Tibial nerve (tissue), 4 donors: ENCODE measurements at regions not wholly inside any gene's neighbourhood (a gene's known extent, or its start where the extent isn't known, plus 50 kb on each side); places are given as distances from the start of the nearest gene placed in this dataset.

Experiments used
- EP300 ChIP-seq, 2 donors: sonication (generic); formaldehyde crosslinking; IDR thresholded peaks; one replicate each; pipeline ENCODE4 v1.6.1; 2017; ENCODE audit warnings: antibody characterized with exemption in 2 of 2, mild to moderate bottlenecking in 1 of 2
- POLR2A ChIP-seq, 2 donors: fragments of 450-650 bp; IDR thresholded peaks; one replicate each; pipeline ENCODE4 v1.6.1; 2017; ENCODE audit warnings: antibody characterized with exemption in 2 of 2, mild to moderate bottlenecking in 2 of 2, moderate library complexity in 2 of 2
- TF ChIP-seq, protein P1 (sequence below), 5 experiments: fragments of 200-600 bp in 3 of 5; fragments of 450-650 bp in 2 of 5; sonication (generic) in 3 of 5; IDR thresholded peaks; one replicate each; pipeline ENCODE4 v1.5.1; 2016 to 2019; ENCODE audit warnings: antibody characterized with exemption in 5 of 5, mild to moderate bottlenecking in 3 of 5, moderate library complexity in 2 of 5

DNA sequence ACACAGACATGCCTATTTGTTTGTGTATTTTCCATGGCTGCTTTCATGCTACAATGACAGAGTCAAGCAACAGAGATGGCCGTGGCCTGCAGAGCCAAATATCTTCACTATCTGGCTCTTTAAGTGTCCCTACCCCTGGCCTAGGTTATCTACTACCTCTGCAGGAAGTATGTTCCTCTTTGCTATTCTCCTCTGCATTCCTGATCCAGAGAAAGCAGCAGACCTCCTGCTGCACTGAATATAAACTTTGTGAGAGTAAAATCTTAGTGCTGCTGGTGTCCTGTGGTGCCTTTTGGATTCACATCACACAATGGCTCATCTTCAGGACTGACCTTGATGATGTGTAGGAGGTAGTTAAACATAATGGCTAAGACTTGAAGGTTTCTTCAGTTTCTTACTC lies 233.4 kb downstream of the IPO8 start:
- TF ChIP-seq, protein P1, sequence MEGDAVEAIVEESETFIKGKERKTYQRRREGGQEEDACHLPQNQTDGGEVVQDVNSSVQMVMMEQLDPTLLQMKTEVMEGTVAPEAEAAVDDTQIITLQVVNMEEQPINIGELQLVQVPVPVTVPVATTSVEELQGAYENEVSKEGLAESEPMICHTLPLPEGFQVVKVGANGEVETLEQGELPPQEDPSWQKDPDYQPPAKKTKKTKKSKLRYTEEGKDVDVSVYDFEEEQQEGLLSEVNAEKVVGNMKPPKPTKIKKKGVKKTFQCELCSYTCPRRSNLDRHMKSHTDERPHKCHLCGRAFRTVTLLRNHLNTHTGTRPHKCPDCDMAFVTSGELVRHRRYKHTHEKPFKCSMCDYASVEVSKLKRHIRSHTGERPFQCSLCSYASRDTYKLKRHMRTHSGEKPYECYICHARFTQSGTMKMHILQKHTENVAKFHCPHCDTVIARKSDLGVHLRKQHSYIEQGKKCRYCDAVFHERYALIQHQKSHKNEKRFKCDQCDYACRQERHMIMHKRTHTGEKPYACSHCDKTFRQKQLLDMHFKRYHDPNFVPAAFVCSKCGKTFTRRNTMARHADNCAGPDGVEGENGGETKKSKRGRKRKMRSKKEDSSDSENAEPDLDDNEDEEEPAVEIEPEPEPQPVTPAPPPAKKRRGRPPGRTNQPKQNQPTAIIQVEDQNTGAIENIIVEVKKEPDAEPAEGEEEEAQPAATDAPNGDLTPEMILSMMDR (IDR thresholded peaks at IDR 0.05): no peak
- TF ChIP-seq EP300 (IDR thresholded peaks at IDR 0.05): no peak
- TF ChIP-seq POLR2A (IDR thresholded peaks at IDR 0.05): no peak
